HUES64 (cell line): ENCODE measurements at regions not wholly inside any gene's neighbourhood (a gene's known extent, or its start where the extent isn't known, plus 50 kb on each side); places are given as distances from the start of the nearest gene placed in this dataset.

ENCODE experiments used
- H3K27ac ChIP-seq: 2 replicates; pipeline ENCODE4 v1.7.0; 2013; ENCODE audit warnings: low read depth, low read length, inconsistent platforms
- H3K27me3 ChIP-seq: 2 replicates; pipeline ENCODE4 v1.6.1; 2013; ENCODE audit warnings: mild to moderate bottlenecking, low read length; ENCODE audit not compliant: insufficient read depth
- H3K36me3 ChIP-seq: 2 replicates; pipeline ENCODE4 v1.6.1; 2013; ENCODE audit warnings: mild to moderate bottlenecking, low read length; ENCODE audit not compliant: insufficient read depth
- H3K4me1 ChIP-seq: 2 replicates; pipeline ENCODE4 v1.6.1; 2013; ENCODE audit warnings: mild to moderate bottlenecking, low read length, moderate library complexity; ENCODE audit not compliant: insufficient read depth
- H3K4me3 ChIP-seq: 2 replicates; pipeline ENCODE4 v1.5.1; 2013; ENCODE audit warnings: mild to moderate bottlenecking, low read length, moderate library complexity
- H3K9ac ChIP-seq: 2 replicates; pipeline ENCODE4 v1.6.1; 2013; ENCODE audit warnings: mild to moderate bottlenecking, low read depth, low read length
- H3K9me3 ChIP-seq: 2 replicates; pipeline ENCODE4 v1.6.1; 2013; ENCODE audit warnings: low read depth, low read length; ENCODE audit not compliant: insufficient read depth
- WGBS: fragments of 150-250, 120-280 bp; methylation state at CpG from one replicate; pipeline ENCODE4 v1.1.7; 2013; ENCODE audit warnings: missing lambda C conversion rate; 5-methylcytosine and 5-hydroxymethylcytosine counted together

- no peak overlapping the region for H3K27ac ChIP-seq
- H3K36me3 ChIP-seq, result no peaks in the 10 kb centered on the region
- H3K9me3 ChIP-seq, result no peaks in the 10 kb centered on the region
- H3K9ac ChIP-seq, result no peak overlapping the region
- H3K4me3 ChIP-seq, result no peak overlapping the region
- no peaks in the 10 kb centered on the region for H3K27me3 ChIP-seq
- peaks cover 19% of the 10 kb centered on the region for H3K4me1 ChIP-seq
- 71% methylated on average over 1 of the region's 1 CpG for WGBS
Measured at GRCh38 chr12:77273898-77274297, 208.5 kb upstream of the E2F7 start.

DNA sequence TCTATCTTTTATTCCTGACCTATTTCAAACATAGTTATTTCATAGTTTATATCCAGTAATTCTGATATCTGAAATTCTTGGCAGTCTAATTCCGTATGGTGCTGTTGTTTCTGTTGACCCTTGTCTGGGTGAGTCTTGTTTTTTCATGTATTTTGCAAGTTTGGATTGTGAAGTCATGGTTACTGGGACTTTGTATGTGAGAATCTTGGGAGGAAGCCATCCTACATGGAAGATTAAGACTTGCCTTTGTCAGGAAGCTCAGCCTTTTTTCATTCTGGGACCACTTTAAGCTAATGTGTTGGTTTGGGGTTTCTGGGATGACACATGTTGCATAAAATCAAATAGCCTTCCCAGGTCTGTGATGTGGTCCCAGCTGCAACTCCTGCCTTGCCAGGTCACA is 191.6 kb upstream of the E2F7 start:
- H3K27ac ChIP-seq, result no peak overlapping the region
- no peaks in the 10 kb centered on the region for H3K4me1 ChIP-seq
- 96% methylated on average over 1 of the region's 1 CpG for WGBS
- no peaks in the 10 kb centered on the region for H3K36me3 ChIP-seq
- no peak overlapping the region for H3K9ac ChIP-seq
- no peak overlapping the region for H3K4me3 ChIP-seq
- H3K27me3 ChIP-seq, result no peaks in the 10 kb centered on the region
- H3K9me3 ChIP-seq, result no peaks in the 10 kb centered on the region

GRCh38 chr12:77253321-77253720 is 188.0 kb upstream of the E2F7 start:
- 100% methylated on average over 1 of the region's 2 CpGs for WGBS
- H3K4me1 ChIP-seq, result no peaks in the 10 kb centered on the region
- no peak overlapping the region for H3K4me3 ChIP-seq

DNA sequence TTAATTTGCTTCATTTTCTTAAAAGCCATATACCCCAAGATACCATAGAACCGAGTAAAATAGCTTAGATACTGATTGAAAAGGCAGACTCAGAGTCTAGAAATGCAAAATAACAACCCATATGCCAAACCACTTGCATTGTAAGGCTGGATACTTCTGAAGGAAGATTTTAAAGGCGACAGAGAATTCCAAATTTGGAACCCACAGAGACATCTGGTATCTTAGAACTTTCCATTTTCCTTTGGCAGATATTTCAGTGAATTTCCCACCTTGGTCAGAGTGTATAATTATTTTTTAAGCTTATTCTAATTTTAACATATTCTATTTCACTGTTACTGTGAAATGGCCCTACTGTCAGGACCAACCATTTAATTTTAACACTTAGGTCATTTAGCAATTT is 186.4 kb upstream of the E2F7 start:
- Histone ChIP-seq H3K9me3 (no peaks in the 10 kb centered on the region), H3K9ac (no peak overlapping the region), H3K27ac (no peak overlapping the region), H3K4me1 (no peaks in the 10 kb centered on the region), H3K4me3 (no peak overlapping the region), H3K36me3 (no peaks in the 10 kb centered on the region), H3K27me3 (no peaks in the 10 kb centered on the region)
- 97% methylated on average over 2 of the region's 2 CpGs for WGBS

More at GRCh38 chr12:77253321-77253720, 188.0 kb upstream of the E2F7 start:
- no peak overlapping the region for H3K27ac ChIP-seq
- H3K9me3 ChIP-seq, result no peaks in the 10 kb centered on the region
- H3K27me3 ChIP-seq, result no peaks in the 10 kb centered on the region
- H3K9ac ChIP-seq, result no peak overlapping the region
- no peaks in the 10 kb centered on the region for H3K36me3 ChIP-seq

DNA sequence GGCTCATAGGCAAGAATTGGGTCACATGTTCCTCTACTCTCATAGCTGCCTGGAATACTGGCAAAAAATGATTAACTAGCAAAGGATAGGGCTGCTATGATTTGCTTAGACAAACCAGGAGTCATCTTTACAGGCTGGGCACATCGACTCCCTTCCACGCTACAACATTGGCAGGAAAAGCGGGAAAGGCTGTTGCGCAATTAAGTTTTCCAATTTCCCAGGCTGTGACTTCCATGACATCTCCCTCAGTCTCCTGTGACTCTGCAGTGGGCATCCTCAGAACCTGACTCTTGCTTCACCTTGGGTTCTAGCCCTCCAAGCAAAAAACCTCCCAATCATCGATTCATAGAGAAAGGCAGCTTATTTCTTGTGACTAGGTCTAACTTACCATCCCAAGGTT is 184.5 kb upstream of the E2F7 start:
- WGBS, result 95% methylated on average over 5 of the region's 5 CpGs
- Histone ChIP-seq H3K36me3 (no peaks in the 10 kb centered on the region), H3K4me1 (no peaks in the 10 kb centered on the region), H3K27me3 (no peaks in the 10 kb centered on the region), H3K4me3 (no peak overlapping the region), H3K9me3 (no peaks in the 10 kb centered on the region), H3K9ac (no peak overlapping the region), H3K27ac (no peak overlapping the region)

DNA sequence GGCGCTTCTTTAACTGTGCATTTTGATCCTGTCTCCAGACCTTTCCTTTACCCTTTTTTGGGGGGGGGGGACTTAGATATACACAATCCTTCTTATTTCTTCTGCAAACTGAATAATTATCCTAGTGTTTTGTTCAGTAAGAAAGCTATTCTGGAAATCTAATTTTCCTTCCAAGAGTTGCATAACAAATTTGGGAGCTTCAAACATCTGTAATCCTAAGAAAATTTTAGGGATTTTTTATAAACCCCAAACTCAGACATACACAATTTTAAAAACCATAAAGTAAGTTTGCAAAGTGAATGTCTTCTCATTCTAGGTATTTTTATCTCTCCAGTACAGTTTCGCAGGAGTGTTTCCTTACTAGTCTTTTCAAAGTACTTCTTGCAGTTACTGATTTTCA is 182.7 kb upstream of the E2F7 start:
- Histone ChIP-seq H3K4me3 (no peak overlapping the region), H3K36me3 (no peaks in the 10 kb centered on the region), H3K27ac (no peak overlapping the region), H3K4me1 (no peaks in the 10 kb centered on the region), H3K9ac (no peak overlapping the region), H3K9me3 (no peaks in the 10 kb centered on the region), H3K27me3 (no peaks in the 10 kb centered on the region)
- WGBS, result 72% methylated on average over 2 of the region's 2 CpGs

DNA sequence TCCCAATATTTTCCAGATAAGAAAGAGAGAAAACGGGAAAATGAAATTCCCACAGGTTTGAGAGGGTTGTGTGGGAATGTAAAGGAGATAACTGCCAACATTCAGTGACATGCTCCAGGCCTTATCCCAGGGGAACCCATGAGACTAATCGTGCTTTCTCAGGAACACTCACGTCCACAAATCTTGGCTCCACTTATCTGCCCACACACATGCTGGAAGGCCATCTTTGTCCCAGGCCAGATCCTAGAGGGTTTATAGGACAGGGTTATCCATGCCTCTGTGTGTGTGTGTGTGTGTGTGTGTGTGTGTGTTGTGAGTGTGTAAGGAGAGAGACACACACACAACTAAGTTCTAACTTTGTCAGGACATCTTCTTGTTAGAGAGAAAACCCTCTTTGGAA is 182.2 kb upstream of the E2F7 start:
- no peaks in the 10 kb centered on the region for H3K9me3 ChIP-seq
- H3K9ac ChIP-seq, result no peak overlapping the region
- no peak overlapping the region for H3K27ac ChIP-seq
- 98% methylated on average over 3 of the region's 3 CpGs for WGBS
- no peaks in the 10 kb centered on the region for H3K36me3 ChIP-seq
- no peaks in the 10 kb centered on the region for H3K4me1 ChIP-seq
- no peaks in the 10 kb centered on the region for H3K27me3 ChIP-seq
- no peak overlapping the region for H3K4me3 ChIP-seq

DNA sequence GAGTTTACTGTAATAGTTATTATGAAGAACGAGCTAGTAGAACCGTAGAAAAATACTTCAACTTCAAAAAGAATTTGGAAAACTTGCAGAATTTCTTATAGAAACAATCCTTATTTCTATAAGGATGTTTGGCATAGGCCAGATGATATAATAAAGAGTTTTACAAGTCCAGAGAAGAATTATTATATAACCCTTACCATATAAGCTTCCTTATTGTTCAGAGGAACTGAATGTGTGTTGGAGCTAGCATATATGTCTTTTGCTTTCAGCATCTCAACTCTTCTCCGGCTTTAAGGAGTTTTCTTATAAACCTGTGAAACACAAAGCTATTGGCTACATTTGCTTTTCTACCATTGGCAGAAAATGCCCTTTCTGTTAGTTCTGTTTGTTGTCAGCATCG is 178.0 kb upstream of the E2F7 start:
- WGBS, result 97% methylated on average over 2 of the region's 4 CpGs
- H3K27me3 ChIP-seq, result no peaks in the 10 kb centered on the region
- no peaks in the 10 kb centered on the region for H3K36me3 ChIP-seq

GRCh38 chr12:77239617-77240016 is 174.2 kb upstream of the E2F7 start:
- Histone ChIP-seq H3K4me3 (no peak overlapping the region), H3K4me1 (peaks cover 16% of the 10 kb centered on the region), H3K36me3 (no peaks in the 10 kb centered on the region), H3K9me3 (no peaks in the 10 kb centered on the region), H3K27me3 (no peaks in the 10 kb centered on the region), H3K27ac (no peak overlapping the region), H3K9ac (no peak overlapping the region)
- WGBS, result 100% methylated on average over 1 of the region's 1 CpG

More for the DNA sequence above, 178.0 kb upstream of the E2F7 start:
- H3K9ac ChIP-seq, result no peak overlapping the region
- no peak overlapping the region for H3K27ac ChIP-seq
- H3K4me3 ChIP-seq, result no peak overlapping the region
- peaks cover 6% of the 10 kb centered on the region; the same call in 1 of the 2 replicates for H3K4me1 ChIP-seq
- H3K9me3 ChIP-seq, result no peaks in the 10 kb centered on the region

- H3K4me3 ChIP-seq, result no peak overlapping the region
- peaks cover 16% of the 10 kb centered on the region for H3K4me1 ChIP-seq
- no peaks in the 10 kb centered on the region for H3K36me3 ChIP-seq
- no peaks in the 10 kb centered on the region for H3K27me3 ChIP-seq
- H3K9ac ChIP-seq, result no peak overlapping the region
- H3K27ac ChIP-seq, result no peak overlapping the region; the same call in 1 of the 2 replicates
- no peaks in the 10 kb centered on the region for H3K9me3 ChIP-seq
- 20% methylated on average over 1 of the region's 2 CpGs for WGBS
Measured at GRCh38 chr12:77238335-77238734, 173.0 kb upstream of the E2F7 start.

GRCh38 chr12:77237896-77238295 is 172.5 kb upstream of the E2F7 start:
- peak overlapping the region; percentile 16; the same call in 1 of the 2 replicates for H3K27ac ChIP-seq
- no peaks in the 10 kb centered on the region for H3K36me3 ChIP-seq
- H3K4me3 ChIP-seq, result no peak overlapping the region
- WGBS, result 100% methylated on average over 1 of the region's 1 CpG
- no peaks in the 10 kb centered on the region for H3K27me3 ChIP-seq
- H3K9ac ChIP-seq, result no peak overlapping the region
- peaks cover 16% of the 10 kb centered on the region for H3K4me1 ChIP-seq
- no peaks in the 10 kb centered on the region for H3K9me3 ChIP-seq

- Histone ChIP-seq H3K4me1 (peaks cover 16% of the 10 kb centered on the region), H3K4me3 (no peak overlapping the region), H3K9ac (no peak overlapping the region), H3K9me3 (no peaks in the 10 kb centered on the region), H3K27me3 (no peaks in the 10 kb centered on the region), H3K27ac (no peak overlapping the region), H3K36me3 (no peaks in the 10 kb centered on the region)
Measured at GRCh38 chr12:77236066-77236465, 170.7 kb upstream of the E2F7 start.
